SK-N-SH treated with all-trans-retinoic acid at 6 μM for 48 hours (cell line): ENCODE measurements at regions not wholly inside any gene's neighbourhood (a gene's known extent, or its start where the extent isn't known, plus 50 kb on each side); places are given as distances from the start of the nearest gene placed in this dataset.

Experiments
- CREB5 ChIP-seq: fragments of 250-450 bp; sonication (Bioruptor Pico); IDR thresholded peaks from 2 replicates; pipeline ENCODE4 v1.5.1; 2020; ENCODE audit warnings: low read depth, mild to moderate bottlenecking, moderate library complexity
- RARB ChIP-seq: fragments of 250-450 bp; sonication (Bioruptor Pico); IDR thresholded peaks from 2 replicates; pipeline ENCODE4 v1.8.0; 2021; ENCODE audit warnings: mild to moderate bottlenecking, moderate library complexity

- TF ChIP-seq CREB5 (CRISPR knock-in tag) (no peak), RARB (CRISPR knock-in tag) (no peak)
Observed at GRCh38 chr20:53657279-53657678, 63.6 kb upstream of the ZNF217 start.
